ENCODE measurements at regions not wholly inside any gene's neighbourhood (a gene's known extent, or its start where the extent isn't known, plus 50 kb on each side); places are given as distances from the start of the nearest gene placed in this dataset.

DNA sequence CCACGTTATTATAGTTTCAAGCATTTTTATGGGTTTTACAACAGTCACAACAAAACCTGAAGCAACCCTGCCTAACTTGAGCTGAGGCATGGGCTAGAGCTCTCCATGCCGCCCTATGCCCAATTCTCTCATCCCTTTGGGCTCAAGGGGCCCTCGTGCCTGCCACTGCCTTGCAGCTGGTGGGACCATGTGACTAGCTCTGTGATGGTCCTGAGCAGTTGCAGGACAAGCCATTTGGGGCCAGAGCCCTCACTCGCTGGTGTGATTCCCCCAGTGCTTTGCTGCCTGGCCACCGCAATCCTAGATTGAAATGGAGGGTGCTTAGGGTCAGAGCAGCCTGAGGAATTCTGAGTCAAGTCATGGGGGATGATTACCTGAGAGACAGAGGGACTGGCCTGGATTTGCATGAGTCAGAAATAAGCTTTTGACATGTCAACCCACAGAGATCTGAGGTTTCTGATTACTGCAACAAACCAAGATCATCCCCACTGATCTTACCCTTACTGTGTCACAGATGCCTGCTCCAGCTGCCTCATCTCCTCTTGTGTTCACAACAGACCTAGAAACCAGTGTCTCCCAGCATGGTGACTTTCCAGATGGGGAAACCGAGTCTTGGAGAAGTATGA, 323.7 kb downstream of the BRD1 start (continued):
- TF ChIP-seq RAD21 (IDR thresholded peaks at IDR 0.05; ENCODE audit: low read depth) (no peak), SIN3A (IDR thresholded peaks at IDR 0.05; ENCODE audit: low read depth) (no peak), EGR1 (IDR thresholded peaks at IDR 0.05; ENCODE audit: low read depth) (no peak)

DNA sequence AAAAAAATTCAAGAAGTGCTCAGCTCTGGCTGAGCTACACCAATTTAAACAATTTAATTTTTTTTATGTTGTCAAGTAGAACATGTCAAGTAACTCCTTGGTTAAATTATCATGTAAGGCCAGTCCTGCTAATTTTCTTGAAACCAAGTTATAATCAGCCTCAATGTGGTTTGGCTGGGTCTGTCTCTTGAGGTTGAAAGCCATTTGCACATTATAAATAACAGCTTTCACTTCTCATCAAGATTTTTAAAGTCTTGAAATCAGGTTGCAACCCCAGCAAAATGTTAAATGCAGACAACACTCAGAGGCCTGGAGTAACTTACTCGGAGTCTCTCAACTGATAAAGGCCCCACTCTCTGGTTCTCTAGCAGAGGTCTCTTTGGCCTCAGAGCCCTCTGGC, 324.4 kb downstream of the BRD1 start:
- BruUV-seq (replicated peaks) = no TSS peak
- H3K9me3 ChIP-seq (ENCODE audit: control insufficient read depth in 1 of 2, insufficient read depth in 1 of 2, low read depth in 1 of 2, low read length in 2 of 2) = no peaks in the 10 kb centered on the region; a peak in 1 of 4 replicates
- TF ChIP-seq, protein P1, sequence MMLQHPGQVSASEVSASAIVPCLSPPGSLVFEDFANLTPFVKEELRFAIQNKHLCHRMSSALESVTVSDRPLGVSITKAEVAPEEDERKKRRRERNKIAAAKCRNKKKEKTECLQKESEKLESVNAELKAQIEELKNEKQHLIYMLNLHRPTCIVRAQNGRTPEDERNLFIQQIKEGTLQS (IDR thresholded peaks at IDR 0.05) = no peak
- TF ChIP-seq SIN3A (IDR thresholded peaks at IDR 0.05; ENCODE audit: low read depth) = no peak
- TF ChIP-seq ELF1 (IDR thresholded peaks at IDR 0.05; ENCODE audit: borderline replicate concordance, low read depth) = no peak
- no peak for TF ChIP-seq JUND (IDR thresholded peaks at IDR 0.05)
- no peak for TF ChIP-seq CBX3 (IDR thresholded peaks at IDR 0.05; ENCODE audit: low read depth)
- no peak for TF ChIP-seq FOSL1 (IDR thresholded peaks at IDR 0.05; ENCODE audit: low read depth)
- TF ChIP-seq, protein P2, sequence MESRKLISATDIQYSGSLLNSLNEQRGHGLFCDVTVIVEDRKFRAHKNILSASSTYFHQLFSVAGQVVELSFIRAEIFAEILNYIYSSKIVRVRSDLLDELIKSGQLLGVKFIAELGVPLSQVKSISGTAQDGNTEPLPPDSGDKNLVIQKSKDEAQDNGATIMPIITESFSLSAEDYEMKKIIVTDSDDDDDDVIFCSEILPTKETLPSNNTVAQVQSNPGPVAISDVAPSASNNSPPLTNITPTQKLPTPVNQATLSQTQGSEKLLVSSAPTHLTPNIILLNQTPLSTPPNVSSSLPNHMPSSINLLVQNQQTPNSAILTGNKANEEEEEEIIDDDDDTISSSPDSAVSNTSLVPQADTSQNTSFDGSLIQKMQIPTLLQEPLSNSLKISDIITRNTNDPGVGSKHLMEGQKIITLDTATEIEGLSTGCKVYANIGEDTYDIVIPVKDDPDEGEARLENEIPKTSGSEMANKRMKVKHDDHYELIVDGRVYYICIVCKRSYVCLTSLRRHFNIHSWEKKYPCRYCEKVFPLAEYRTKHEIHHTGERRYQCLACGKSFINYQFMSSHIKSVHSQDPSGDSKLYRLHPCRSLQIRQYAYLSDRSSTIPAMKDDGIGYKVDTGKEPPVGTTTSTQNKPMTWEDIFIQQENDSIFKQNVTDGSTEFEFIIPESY (IDR thresholded peaks at IDR 0.05; ENCODE audit: extremely low read depth, insufficient replicate concordance, low read length) = no peak
- no peak for TF ChIP-seq SRF (IDR thresholded peaks at IDR 0.05; ENCODE audit: low read depth)
- TF ChIP-seq, protein P3, sequence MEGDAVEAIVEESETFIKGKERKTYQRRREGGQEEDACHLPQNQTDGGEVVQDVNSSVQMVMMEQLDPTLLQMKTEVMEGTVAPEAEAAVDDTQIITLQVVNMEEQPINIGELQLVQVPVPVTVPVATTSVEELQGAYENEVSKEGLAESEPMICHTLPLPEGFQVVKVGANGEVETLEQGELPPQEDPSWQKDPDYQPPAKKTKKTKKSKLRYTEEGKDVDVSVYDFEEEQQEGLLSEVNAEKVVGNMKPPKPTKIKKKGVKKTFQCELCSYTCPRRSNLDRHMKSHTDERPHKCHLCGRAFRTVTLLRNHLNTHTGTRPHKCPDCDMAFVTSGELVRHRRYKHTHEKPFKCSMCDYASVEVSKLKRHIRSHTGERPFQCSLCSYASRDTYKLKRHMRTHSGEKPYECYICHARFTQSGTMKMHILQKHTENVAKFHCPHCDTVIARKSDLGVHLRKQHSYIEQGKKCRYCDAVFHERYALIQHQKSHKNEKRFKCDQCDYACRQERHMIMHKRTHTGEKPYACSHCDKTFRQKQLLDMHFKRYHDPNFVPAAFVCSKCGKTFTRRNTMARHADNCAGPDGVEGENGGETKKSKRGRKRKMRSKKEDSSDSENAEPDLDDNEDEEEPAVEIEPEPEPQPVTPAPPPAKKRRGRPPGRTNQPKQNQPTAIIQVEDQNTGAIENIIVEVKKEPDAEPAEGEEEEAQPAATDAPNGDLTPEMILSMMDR (IDR thresholded peaks at IDR 0.05 in 2 of 3, conservative IDR thresholded peaks at IDR 0.05 in 1 of 3; ENCODE audit: borderline replicate concordance in 1 of 3, insufficient read depth in 1 of 3, low read depth in 2 of 3, low read length in 2 of 3) = no peak
- TF ChIP-seq SP1 (IDR thresholded peaks at IDR 0.05; ENCODE audit: low read depth) = no peak
- TF ChIP-seq, protein P4, sequence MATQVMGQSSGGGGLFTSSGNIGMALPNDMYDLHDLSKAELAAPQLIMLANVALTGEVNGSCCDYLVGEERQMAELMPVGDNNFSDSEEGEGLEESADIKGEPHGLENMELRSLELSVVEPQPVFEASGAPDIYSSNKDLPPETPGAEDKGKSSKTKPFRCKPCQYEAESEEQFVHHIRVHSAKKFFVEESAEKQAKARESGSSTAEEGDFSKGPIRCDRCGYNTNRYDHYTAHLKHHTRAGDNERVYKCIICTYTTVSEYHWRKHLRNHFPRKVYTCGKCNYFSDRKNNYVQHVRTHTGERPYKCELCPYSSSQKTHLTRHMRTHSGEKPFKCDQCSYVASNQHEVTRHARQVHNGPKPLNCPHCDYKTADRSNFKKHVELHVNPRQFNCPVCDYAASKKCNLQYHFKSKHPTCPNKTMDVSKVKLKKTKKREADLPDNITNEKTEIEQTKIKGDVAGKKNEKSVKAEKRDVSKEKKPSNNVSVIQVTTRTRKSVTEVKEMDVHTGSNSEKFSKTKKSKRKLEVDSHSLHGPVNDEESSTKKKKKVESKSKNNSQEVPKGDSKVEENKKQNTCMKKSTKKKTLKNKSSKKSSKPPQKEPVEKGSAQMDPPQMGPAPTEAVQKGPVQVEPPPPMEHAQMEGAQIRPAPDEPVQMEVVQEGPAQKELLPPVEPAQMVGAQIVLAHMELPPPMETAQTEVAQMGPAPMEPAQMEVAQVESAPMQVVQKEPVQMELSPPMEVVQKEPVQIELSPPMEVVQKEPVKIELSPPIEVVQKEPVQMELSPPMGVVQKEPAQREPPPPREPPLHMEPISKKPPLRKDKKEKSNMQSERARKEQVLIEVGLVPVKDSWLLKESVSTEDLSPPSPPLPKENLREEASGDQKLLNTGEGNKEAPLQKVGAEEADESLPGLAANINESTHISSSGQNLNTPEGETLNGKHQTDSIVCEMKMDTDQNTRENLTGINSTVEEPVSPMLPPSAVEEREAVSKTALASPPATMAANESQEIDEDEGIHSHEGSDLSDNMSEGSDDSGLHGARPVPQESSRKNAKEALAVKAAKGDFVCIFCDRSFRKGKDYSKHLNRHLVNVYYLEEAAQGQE (IDR thresholded peaks at IDR 0.05; ENCODE audit: low read depth) = no peak
- no peak for TF ChIP-seq POLR2AphosphoS5 (IDR thresholded peaks at IDR 0.05; ENCODE audit: low read depth, low read length)
- no peak for TF ChIP-seq RAD21 (IDR thresholded peaks at IDR 0.05; ENCODE audit: low read depth)
- TF ChIP-seq TCF7L2 (IDR thresholded peaks at IDR 0.05; ENCODE audit: borderline replicate concordance, extremely low read depth, insufficient read depth, insufficient read length) = no peak
- no peak for TF ChIP-seq ZNF274 (IDR thresholded peaks at IDR 0.05; ENCODE audit: low read depth, low read length)
- TF ChIP-seq YY1 (IDR thresholded peaks at IDR 0.05; ENCODE audit: extremely low read depth, insufficient replicate concordance, low read depth, low read length) = no peak

More for the DNA sequence above, 324.4 kb downstream of the BRD1 start:
- Histone ChIP-seq H3K36me3 (ENCODE audit: control insufficient read depth in 1 of 2, insufficient read depth in 2 of 2, low read length in 2 of 2) (no peaks in the 10 kb centered on the region), H3K9me2 (ENCODE audit: insufficient read depth) (no peaks in the 10 kb centered on the region), H2AFZ (ENCODE audit: low read depth, low read length, poor library complexity, severe bottlenecking) (no peak overlapping the region), H3K4me3 (replicated peaks in 1 of 2; ENCODE audit: low read depth in 1 of 2, low read length in 2 of 2) (no peak overlapping the region), H3K9ac (ENCODE audit: low read length) (no peak overlapping the region), H3K27me3 (ENCODE audit: insufficient read depth, low read length) (no peaks in the 10 kb centered on the region), H4K20me1 (ENCODE audit: insufficient read depth) (no peaks in the 10 kb centered on the region), H3K79me2 (ENCODE audit: insufficient read depth, low read length) (peaks cover 8% of the 10 kb centered on the region; the same call in 1 of the 2 replicates), H3K4me1 (ENCODE audit: control insufficient read depth in 1 of 2, insufficient read depth in 2 of 2, low read length in 2 of 2) (peaks cover 25 to 38% of the 10 kb centered on the region in 2 experiments), H3K4me2 (ENCODE audit: low read length) (peak overlapping the region; percentile 73), H3K27ac (ENCODE audit: low read depth, low read length) (no peak overlapping the region)
- intact Hi-C loops (cut with micrococcal nuclease) = no loop called here
- no peak for DNase-seq (ENCODE audit: low read depth, low spot score)
- ChIA-PET CTCF (interaction anchor here (1.1 kb wide), 1 partner anchor 12 kb away, joined by 3 read pairs; no protein-coding TSS in a partner anchor), POLR2A (interaction anchor here (1.2 kb wide), 1 partner anchor 10 kb away, joined by 3 read pairs; no protein-coding TSS in a partner anchor), RAD21 (ENCODE audit: low non-redundant PET in 1 of 2, low total read pairs in 2 of 2, uncharacterized antibody in 2 of 2, unreplicated experiment in 2 of 2) (no interaction called here)
- no peak for ATAC-seq
